HG03378 (cell line): ENCODE measurements at regions not wholly inside any gene's neighbourhood (a gene's known extent, or its start where the extent isn't known, plus 50 kb on each side); places are given as distances from the start of the nearest gene placed in this dataset.
A peak's percentile ranks its signal among the peaks of the same experiment; 100 is the strongest.
"Not testable (repeated sequence)": the region's sequence is repeated elsewhere in the genome, so short reads cannot be mapped to it uniquely, and the experiment has no call there.

Experiments
- ATAC-seq: cut with Tn5 transposase; IDR thresholded peaks from one replicate; pipeline ENCODE4 v1.9.1; 2021; ENCODE audit warnings: mild to moderate bottlenecking, moderate library complexity; ENCODE audit not compliant: unreplicated experiment

GRCh38 chr1:233788687-233789086 is 115.8 kb upstream of the SLC35F3 start:
- no peak for ATAC-seq

- ATAC-seq = no peak
Measured at GRCh38 chr1:233790121-233790520, 114.4 kb upstream of the SLC35F3 start.

GRCh38 chr1:233790662-233791371 is 113.7 kb upstream of the SLC35F3 start:
- peak; percentile 93 for ATAC-seq

DNA sequence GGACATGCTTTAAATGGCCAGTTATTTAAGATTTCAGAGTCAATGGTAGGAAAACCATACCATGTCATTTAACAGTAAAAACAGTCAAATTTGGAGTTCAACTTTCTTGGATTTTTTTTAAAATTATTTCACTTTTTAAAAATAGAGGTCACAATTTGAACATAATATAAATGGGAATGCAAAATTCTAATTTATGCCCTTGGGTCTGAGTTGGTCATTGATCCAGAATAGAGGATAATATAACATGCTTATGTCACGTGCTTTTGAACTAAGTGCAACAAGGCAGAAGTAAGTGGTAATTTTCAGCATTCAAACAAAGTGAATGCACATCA is 113.1 kb upstream of the SLC35F3 start:
- ATAC-seq = no peak

DNA sequence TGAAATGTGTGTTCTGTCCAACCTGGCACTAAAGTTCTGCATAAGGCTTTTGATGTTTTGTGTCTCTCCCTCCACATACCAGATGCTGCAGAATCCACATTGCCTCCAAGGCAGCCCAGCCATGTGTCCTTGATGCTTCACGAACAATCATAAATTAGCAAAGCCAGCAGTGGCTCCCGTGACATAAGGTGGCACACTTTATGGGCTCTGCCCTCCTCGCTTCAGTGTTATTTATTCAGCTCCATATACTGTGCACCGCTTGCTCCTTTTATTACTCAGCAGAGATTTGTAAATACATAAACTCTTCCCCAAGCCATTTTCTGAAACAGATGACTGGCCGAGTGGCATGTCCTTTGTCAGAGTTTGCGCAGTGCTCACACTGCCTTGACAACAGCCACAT is 112.8 kb upstream of the SLC35F3 start:
- no peak for ATAC-seq

DNA sequence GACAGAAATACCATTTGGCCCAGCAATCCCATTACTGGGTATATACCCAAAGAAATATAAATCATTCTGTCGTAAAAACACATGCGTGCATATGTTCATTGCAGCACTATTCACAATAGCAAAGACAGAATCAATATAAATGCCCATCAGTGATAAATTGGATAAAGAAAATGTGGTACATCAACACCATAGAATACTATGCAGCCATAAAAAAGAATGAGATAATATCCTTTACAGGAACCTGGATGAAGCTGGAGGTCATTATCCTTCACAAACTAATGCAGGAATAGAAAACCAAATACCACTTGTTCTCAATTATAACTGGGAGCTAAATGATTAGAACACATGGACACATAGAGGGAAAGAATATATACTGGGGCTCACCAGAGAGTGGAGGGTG is 109.6 kb upstream of the SLC35F3 start:
- no peak for ATAC-seq

GRCh38 chr1:233796146-233796783 is 108.2 kb upstream of the SLC35F3 start:
- ATAC-seq = no peak

- ATAC-seq = no peak
Measured at GRCh38 chr1:233802611-233803010, 101.9 kb upstream of the SLC35F3 start.

DNA sequence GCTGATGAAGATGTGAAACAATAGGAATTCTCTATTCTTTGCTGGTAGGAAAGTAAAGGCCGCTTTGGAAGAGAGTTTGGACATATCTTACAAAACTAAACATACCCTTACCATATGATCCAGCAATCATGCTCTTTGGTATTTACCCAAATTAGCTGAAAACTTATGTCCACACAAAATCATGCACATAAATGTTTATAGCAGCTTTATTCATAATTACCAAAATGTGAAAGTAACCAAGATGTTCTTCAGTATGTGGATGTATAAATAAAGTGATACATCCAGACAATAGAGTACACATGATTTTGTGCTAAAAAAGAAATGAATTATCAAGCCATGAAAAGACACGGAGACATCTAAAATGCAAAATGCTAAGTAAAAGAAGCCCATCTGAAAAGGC is 98.7 kb upstream of the SLC35F3 start:
- ATAC-seq = no peak

- no peak for ATAC-seq
Measured at GRCh38 chr1:233815357-233815756, 89.1 kb upstream of the SLC35F3 start.

- ATAC-seq = no peak
Measured at GRCh38 chr1:233815865-233816264, 88.6 kb upstream of the SLC35F3 start.

DNA sequence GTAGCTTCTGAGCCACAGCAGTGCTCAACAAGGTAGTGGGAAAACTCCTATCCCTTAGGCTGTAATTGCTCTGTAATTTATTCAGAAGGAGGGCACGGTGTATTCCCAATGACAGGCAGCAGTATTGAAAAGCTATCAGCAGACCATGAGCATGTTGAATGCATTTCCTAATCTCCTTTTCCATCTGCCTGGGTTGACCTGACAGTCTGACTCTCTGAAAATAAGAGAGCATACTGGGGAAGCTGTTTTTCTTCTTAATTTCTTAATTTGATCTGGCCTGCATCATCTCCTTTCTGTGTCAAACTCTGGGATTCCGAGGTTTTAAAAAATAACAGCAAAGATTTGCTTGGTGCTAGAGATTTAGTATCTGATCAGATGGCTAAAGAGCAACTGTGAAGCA is 88.1 kb upstream of the SLC35F3 start:
- ATAC-seq = no peak

DNA sequence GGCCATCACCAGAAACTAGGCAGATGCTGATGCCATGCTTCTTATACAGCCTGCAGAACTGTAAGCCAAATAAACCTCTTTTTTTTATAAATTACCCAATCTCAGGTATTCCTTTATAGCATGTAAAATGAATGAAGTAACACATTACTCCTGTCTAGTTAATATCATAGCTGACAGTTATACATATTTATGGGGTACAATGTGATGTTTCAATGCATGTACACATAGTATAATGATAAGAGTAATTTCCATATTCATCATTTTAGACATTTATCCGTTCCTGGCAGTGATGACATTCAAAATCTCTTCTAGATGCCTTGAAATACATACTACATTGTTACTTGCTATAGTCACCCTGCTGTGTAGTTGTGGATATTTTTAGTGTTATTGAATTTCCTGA is 85.4 kb upstream of the SLC35F3 start:
- no peak for ATAC-seq

GRCh38 chr1:233824179-233824578 is 80.3 kb upstream of the SLC35F3 start:
- ATAC-seq = not testable (repeated sequence)

- ATAC-seq = not testable (repeated sequence)
Measured at GRCh38 chr1:233827937-233828336, 76.5 kb upstream of the SLC35F3 start.

- no peak for ATAC-seq
Measured at GRCh38 chr1:233828480-233828879, 76.0 kb upstream of the SLC35F3 start.

DNA sequence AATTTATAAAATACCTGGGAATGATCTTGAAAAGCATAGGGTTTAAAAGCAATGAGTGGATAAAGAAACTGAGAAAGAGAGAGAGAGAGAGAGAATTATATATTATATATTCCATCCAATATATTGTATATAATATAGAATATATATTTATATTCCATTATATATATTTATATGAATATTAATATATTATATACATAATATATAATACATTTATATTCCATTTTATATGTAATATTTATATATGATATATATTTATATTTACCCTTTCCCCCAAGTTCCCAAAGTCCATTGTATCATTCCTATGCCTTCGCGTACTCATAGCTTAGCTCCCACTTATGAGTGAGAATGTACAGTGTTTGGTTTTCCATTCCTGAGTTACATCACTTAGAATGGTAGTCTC is 69.9 kb upstream of the SLC35F3 start:
- no peak for ATAC-seq

GRCh38 chr1:233838207-233838606 is 66.3 kb upstream of the SLC35F3 start:
- ATAC-seq = not testable (repeated sequence)

GRCh38 chr1:233843525-233844204 is 60.8 kb upstream of the SLC35F3 start:
- no peak for ATAC-seq

GRCh38 chr1:233844275-233844674 is 60.2 kb upstream of the SLC35F3 start:
- no peak for ATAC-seq

- no peak for ATAC-seq
Measured at GRCh38 chr1:233844692-233845091, 59.8 kb upstream of the SLC35F3 start.
